Adrenal gland (tissue), 9 donors: ENCODE measurements at regions not wholly inside any gene's neighbourhood (a gene's known extent, or its start where the extent isn't known, plus 50 kb on each side); places are given as distances from the start of the nearest gene placed in this dataset.

ENCODE experiments used
- DNase-seq, 7 donors: peaks; one replicate each; pipeline ENCODE4 v3.0.0-alpha.2; 2019 to 2020
- H3K27ac ChIP-seq, 5 donors: fragments of 200-600 bp; sonication (generic) in 4 of 5; 1 replicate in 3 of 5; 2 replicates in 2 of 5; pipeline versions ENCODE4 v1.5.1 to v1.8.0; 2016 to 2020; ENCODE audit warnings: mild to moderate bottlenecking in 1 of 5
- H3K27me3 ChIP-seq: fragments of 200-600 bp; 2 replicates; pipeline ENCODE4 v1.8.0; 2021
- H3K36me3 ChIP-seq, 2 donors: fragments of 200-600 bp; replicated peaks in 1 of 2; 1 replicate in 1 of 2; 2 replicates in 1 of 2; pipeline versions ENCODE4 v1.5.1 to v1.8.0; 2018 to 2022
- H3K4me1 ChIP-seq, 2 donors: fragments of 200-600 bp; replicated peaks in 1 of 2; 1 replicate in 1 of 2; 2 replicates in 1 of 2; pipeline versions ENCODE4 v1.5.1 to v1.8.0; 2018 to 2021
- H3K4me3 ChIP-seq, 4 donors: fragments of 200-600 bp; sonication (generic) in 3 of 4; one replicate each; pipeline ENCODE4 v1.5.1; 2016 to 2018
- H3K9me3 ChIP-seq, 3 donors: fragments of 200-600 bp; sonication (generic) in 1 of 3; replicated peaks in 1 of 3; 1 replicate in 2 of 3; 2 replicates in 1 of 3; pipeline versions ENCODE4 v1.5.1 to v1.8.0; 2016 to 2021
- POLR2A ChIP-seq, 2 donors: fragments of 450-650 bp; IDR thresholded peaks; one replicate each; pipeline ENCODE4 v1.6.1; 2017; ENCODE audit warnings: antibody characterized with exemption in 2 of 2, mild to moderate bottlenecking in 2 of 2, moderate library complexity in 1 of 2
- WGBS, 4 donors: extraction: QIAGEN DNeasy Blood & Tissue Kit in 2 of 4; methylation state at CpG; one replicate each; pipeline versions ENCODE4 v1.1.5 to v1.1.7; 2013 to 2017; 5-methylcytosine and 5-hydroxymethylcytosine counted together
- intact Hi-C, 2 donors: fragments of 100-400 bp; cut with DNase I; formaldehyde crosslinking; loops; one replicate each; pipeline versions ENCODE4 v1.14.1 to v1.15.0; 2022 to 2023
- TF ChIP-seq, protein P1 (sequence below), 6 experiments: fragments of 450-650 bp in 4 of 6; fragments of 200-600 bp in 2 of 6; sonication (generic) in 1 of 6; IDR thresholded peaks; 1 replicate in 5 of 6; 2 replicates in 1 of 6; pipeline versions ENCODE4 v1.5.1 to v1.8.0; 2016 to 2021; ENCODE audit warnings: antibody characterized with exemption in 6 of 6, mild to moderate bottlenecking in 2 of 6, moderate library complexity in 1 of 6
- donor health status: healthy with polysubstance abuse.
- donor health status: Bipolar disorder and iron deficiency.
- donor health status: DM: yes; HTN: yes; CAD: no.
- donor health status: DM: no; HTN: no; CAD: no.
- donor health status: DM: no; HTN: no; CAD: no.

DNA sequence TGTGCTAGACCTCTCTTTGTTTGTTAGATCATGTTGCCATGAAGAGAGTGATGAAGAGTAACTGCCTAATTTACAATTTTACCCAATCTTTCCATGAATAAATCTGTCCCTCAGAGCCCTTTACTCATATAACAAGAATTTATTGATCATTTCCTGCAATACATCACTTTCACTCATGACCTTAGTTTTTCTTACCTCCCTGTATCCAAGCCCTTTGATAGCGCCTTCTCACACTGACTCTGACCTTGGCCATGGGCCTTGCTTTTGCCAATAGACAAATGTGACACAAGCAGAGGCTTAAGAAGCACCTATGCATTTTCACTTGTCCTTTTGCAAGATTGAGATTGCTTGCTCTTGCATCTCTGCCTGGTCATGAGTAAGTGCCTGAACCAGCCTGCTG, 288.1 kb downstream of the NNT start:
- no peaks in the 10 kb centered on the region for H3K27me3 ChIP-seq
- TF ChIP-seq, protein P1, sequence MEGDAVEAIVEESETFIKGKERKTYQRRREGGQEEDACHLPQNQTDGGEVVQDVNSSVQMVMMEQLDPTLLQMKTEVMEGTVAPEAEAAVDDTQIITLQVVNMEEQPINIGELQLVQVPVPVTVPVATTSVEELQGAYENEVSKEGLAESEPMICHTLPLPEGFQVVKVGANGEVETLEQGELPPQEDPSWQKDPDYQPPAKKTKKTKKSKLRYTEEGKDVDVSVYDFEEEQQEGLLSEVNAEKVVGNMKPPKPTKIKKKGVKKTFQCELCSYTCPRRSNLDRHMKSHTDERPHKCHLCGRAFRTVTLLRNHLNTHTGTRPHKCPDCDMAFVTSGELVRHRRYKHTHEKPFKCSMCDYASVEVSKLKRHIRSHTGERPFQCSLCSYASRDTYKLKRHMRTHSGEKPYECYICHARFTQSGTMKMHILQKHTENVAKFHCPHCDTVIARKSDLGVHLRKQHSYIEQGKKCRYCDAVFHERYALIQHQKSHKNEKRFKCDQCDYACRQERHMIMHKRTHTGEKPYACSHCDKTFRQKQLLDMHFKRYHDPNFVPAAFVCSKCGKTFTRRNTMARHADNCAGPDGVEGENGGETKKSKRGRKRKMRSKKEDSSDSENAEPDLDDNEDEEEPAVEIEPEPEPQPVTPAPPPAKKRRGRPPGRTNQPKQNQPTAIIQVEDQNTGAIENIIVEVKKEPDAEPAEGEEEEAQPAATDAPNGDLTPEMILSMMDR (IDR thresholded peaks at IDR 0.05), result no peak
- TF ChIP-seq POLR2A (IDR thresholded peaks at IDR 0.05), result no peak
- no peak for DNase-seq
- 30 to 57% (median 43%) methylated on average over 1 of the region's 1 CpG for WGBS, 4 donors
- no peaks in the 10 kb centered on the region for H3K9me3 ChIP-seq
- no peak overlapping the region for H3K27ac ChIP-seq
- H3K4me3 ChIP-seq, result no peak overlapping the region
- no peaks in the 10 kb centered on the region for H3K36me3 ChIP-seq
- no peaks in the 10 kb centered on the region for H3K4me1 ChIP-seq
- intact Hi-C loops, result no loop called here

DNA sequence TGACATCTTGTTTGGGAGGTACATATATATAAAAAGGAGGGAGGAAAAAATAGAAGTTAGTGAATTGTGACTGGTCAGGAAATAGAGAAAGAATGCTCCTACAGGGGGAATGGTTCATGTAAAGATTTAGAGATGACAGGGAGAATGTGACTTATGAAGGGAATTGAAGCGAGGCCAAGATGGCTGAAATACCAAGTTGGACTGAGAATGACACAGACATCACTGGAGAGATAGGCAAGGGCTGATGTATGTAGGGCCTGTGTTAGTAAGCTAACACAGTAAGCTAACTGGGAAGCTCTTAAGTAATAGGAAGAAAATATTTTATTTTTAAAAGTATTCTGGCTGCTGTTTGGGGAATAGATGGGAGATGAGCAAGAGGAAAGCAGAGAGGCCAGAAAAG, 286.3 kb downstream of the NNT start:
- Histone ChIP-seq H3K27ac (no peak overlapping the region), H3K36me3 (no peaks in the 10 kb centered on the region), H3K27me3 (no peaks in the 10 kb centered on the region), H3K4me1 (no peaks in the 10 kb centered on the region), H3K9me3 (no peaks in the 10 kb centered on the region), H3K4me3 (no peak overlapping the region)
- 60 to 65% (median 64%) methylated on average over 1 of the region's 1 CpG for WGBS, 4 donors
- TF ChIP-seq POLR2A (IDR thresholded peaks at IDR 0.05), result no peak
- TF ChIP-seq, protein P1 (IDR thresholded peaks at IDR 0.05), result no peak
- intact Hi-C loops, result no loop called here
- no peak for DNase-seq

DNA sequence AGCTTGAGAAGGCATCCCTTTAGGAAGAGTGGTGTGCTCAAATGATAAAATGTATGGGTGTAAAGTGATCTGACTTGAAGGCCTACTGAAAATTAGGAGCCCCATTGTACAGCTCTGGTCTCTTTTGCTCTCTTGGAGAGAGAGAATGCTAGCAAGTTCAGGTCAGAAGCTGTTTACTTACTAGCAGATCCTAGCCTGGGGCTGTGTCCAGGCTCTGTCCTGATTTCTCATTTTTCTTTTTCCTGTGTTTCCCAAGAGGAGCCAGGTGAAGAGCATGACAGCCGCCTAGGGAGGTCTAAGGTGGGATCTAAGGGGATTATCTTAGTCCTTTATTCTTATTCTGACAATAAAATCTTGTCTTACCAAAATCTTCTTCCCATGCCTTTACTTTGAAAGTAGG, 272.8 kb downstream of the NNT start:
- TF ChIP-seq, protein P1 (IDR thresholded peaks at IDR 0.05), result no peak
- TF ChIP-seq POLR2A (IDR thresholded peaks at IDR 0.05), result no peak
- no peak overlapping the region for H3K4me3 ChIP-seq
- H3K27ac ChIP-seq, result no peak overlapping the region
- no peaks in the 10 kb centered on the region for H3K4me1 ChIP-seq
- no peaks in the 10 kb centered on the region for H3K36me3 ChIP-seq
- intact Hi-C loops, result no loop called here
- 63 to 75% (median 70%) methylated on average over 1 of the region's 1 CpG for WGBS, 4 donors
- H3K9me3 ChIP-seq, result no peaks in the 10 kb centered on the region
- H3K27me3 ChIP-seq, result no peaks in the 10 kb centered on the region
- no peak for DNase-seq

DNA sequence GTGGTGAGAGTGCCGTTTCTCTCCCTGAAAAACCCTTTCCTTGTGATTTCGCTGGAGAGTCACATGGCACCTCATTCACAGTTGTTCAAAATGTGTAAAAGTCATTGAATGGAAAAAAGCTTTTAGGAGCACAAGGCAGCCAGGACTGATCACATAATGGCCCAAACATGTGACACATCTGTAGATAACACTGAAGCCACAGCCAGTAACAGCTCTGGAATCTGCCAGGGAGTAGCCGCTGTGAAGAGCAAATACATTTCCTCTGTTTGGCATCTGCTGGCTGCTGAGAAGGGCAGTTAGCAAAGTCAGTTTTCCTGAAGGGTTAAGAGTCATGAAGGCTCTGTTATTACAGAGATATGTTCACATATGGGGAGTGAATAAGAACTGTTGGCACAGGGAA, 271.8 kb downstream of the NNT start:
- H3K4me1 ChIP-seq, result no peaks in the 10 kb centered on the region
- no peaks in the 10 kb centered on the region for H3K36me3 ChIP-seq
- H3K9me3 ChIP-seq, result no peaks in the 10 kb centered on the region
- no peak overlapping the region for H3K27ac ChIP-seq
- no peak for DNase-seq
- H3K4me3 ChIP-seq, result no peak overlapping the region
- H3K27me3 ChIP-seq, result no peaks in the 10 kb centered on the region
- intact Hi-C loops, result no loop called here
- no peak for TF ChIP-seq POLR2A (IDR thresholded peaks at IDR 0.05)
- TF ChIP-seq, protein P1 (IDR thresholded peaks at IDR 0.05), result no peak
- WGBS, 4 donors, result 48 to 57% (median 53%) methylated on average over 3 of the region's 3 CpGs
